AG10803 (cell line): ENCODE measurements at regions not wholly inside any gene's neighbourhood (a gene's known extent, or its start where the extent isn't known, plus 50 kb on each side); places are given as distances from the start of the nearest gene placed in this dataset.

Source experiments
- DNase-seq: peaks from one replicate; pipeline ENCODE4 v3.0.0; 2010; ENCODE audit warnings: low read depth
- H3K4me3 ChIP-seq: 2 replicates; pipeline ENCODE4 v1.5.1; 2011; ENCODE audit warnings: mild to moderate bottlenecking, low read length, control low read depth
- CTCF ChIP-seq: conservative IDR thresholded peaks from 2 replicates; pipeline ENCODE4 v1.5.1; 2011; ENCODE audit warnings: mild to moderate bottlenecking, low read length, control low read depth, inconsistent platforms

- peak; percentile 21 for DNase-seq
- H3K4me3 ChIP-seq: no peak overlapping the region
- no peak for TF ChIP-seq CTCF
These were observed 111.6 kb downstream of the DYNAP start for GRCh38 chr18:54702686-54703085.

GRCh38 chr18:54710074-54710899 lies 118.0 kb upstream of the RAB27B start:
- TF ChIP-seq CTCF: no peak
- no peak for DNase-seq
- H3K4me3 ChIP-seq: no peak overlapping the region

- no peak for DNase-seq
- no peak for TF ChIP-seq CTCF
- no peak overlapping the region for H3K4me3 ChIP-seq
These were observed 117.4 kb upstream of the RAB27B start for GRCh38 chr18:54710900-54711281.

GRCh38 chr18:54712306-54712705 lies 116.0 kb upstream of the RAB27B start:
- DNase-seq: no peak
- no peak for TF ChIP-seq CTCF
- H3K4me3 ChIP-seq: no peak overlapping the region

- H3K4me3 ChIP-seq: no peak overlapping the region
- DNase-seq: no peak
- no peak for TF ChIP-seq CTCF
These were observed 115.5 kb upstream of the RAB27B start for GRCh38 chr18:54712758-54713157.

GRCh38 chr18:54713386-54713785 lies 114.9 kb upstream of the RAB27B start:
- TF ChIP-seq CTCF: no peak
- no peak for DNase-seq
- H3K4me3 ChIP-seq: no peak overlapping the region

- H3K4me3 ChIP-seq: no peak overlapping the region
- no peak for TF ChIP-seq CTCF
- no peak for DNase-seq
These were observed 113.4 kb upstream of the RAB27B start for GRCh38 chr18:54714851-54715250.
